Epidermal melanocyte (primary cell): ENCODE measurements at regions not wholly inside any gene's neighbourhood (a gene's known extent, or its start where the extent isn't known, plus 50 kb on each side); places are given as distances from the start of the nearest gene placed in this dataset.

ENCODE experiments used
- DNase-seq: peaks from one replicate; pipeline ENCODE4 v3.0.0; 2011; ENCODE audit warnings: low spot score; ENCODE audit not compliant: insufficient read length

- no peak for DNase-seq
Measured at GRCh38 chr3:168524129-168524528, 428.4 kb upstream of the GOLIM4 start.

- no peak for DNase-seq
Measured at GRCh38 chr3:168517249-168518071, 421.7 kb upstream of the GOLIM4 start.

GRCh38 chr3:168514252-168514651 lies 418.5 kb upstream of the GOLIM4 start:
- DNase-seq = no peak

- no peak for DNase-seq
Measured at GRCh38 chr3:168512802-168513201, 417.1 kb upstream of the GOLIM4 start.

- no peak for DNase-seq
Measured at GRCh38 chr3:168511428-168512014, 415.8 kb upstream of the GOLIM4 start.

GRCh38 chr3:168506589-168506988 lies 410.9 kb upstream of the GOLIM4 start:
- DNase-seq = no peak

- DNase-seq = no peak
Measured at GRCh38 chr3:168501570-168501969, 405.8 kb upstream of the GOLIM4 start.

GRCh38 chr3:168498194-168498593 lies 402.5 kb upstream of the GOLIM4 start:
- DNase-seq = no peak

GRCh38 chr3:168497741-168498140 lies 402.0 kb upstream of the GOLIM4 start:
- DNase-seq = no peak

GRCh38 chr3:168497183-168497582 lies 401.5 kb upstream of the GOLIM4 start:
- DNase-seq = no peak

GRCh38 chr3:168495932-168496331 lies 400.2 kb upstream of the GOLIM4 start:
- no peak for DNase-seq

GRCh38 chr3:168495270-168495669 lies 399.5 kb upstream of the GOLIM4 start:
- no peak for DNase-seq

GRCh38 chr3:168493412-168494205 lies 397.9 kb upstream of the GOLIM4 start:
- DNase-seq = no peak

GRCh38 chr3:168490981-168491380 lies 395.3 kb upstream of the GOLIM4 start:
- DNase-seq = no peak

- DNase-seq = no peak
Measured at GRCh38 chr3:168489301-168489700, 393.6 kb upstream of the GOLIM4 start.

- DNase-seq = no peak
Measured at GRCh38 chr3:168485936-168486335, 390.2 kb upstream of the GOLIM4 start.

- no peak for DNase-seq
Measured at GRCh38 chr3:168476360-168476980, 380.7 kb upstream of the GOLIM4 start.

GRCh38 chr3:168475704-168476103 lies 380.0 kb upstream of the GOLIM4 start:
- no peak for DNase-seq

- no peak for DNase-seq
Measured at GRCh38 chr3:168473334-168473890, 377.7 kb upstream of the GOLIM4 start.

GRCh38 chr3:168472783-168473182 lies 377.1 kb upstream of the GOLIM4 start:
- no peak for DNase-seq

GRCh38 chr3:168470380-168470779 lies 374.7 kb upstream of the GOLIM4 start:
- no peak for DNase-seq
